ENCODE measurements at regions not wholly inside any gene's neighbourhood (a gene's known extent, or its start where the extent isn't known, plus 50 kb on each side); places are given as distances from the start of the nearest gene placed in this dataset.

DNA sequence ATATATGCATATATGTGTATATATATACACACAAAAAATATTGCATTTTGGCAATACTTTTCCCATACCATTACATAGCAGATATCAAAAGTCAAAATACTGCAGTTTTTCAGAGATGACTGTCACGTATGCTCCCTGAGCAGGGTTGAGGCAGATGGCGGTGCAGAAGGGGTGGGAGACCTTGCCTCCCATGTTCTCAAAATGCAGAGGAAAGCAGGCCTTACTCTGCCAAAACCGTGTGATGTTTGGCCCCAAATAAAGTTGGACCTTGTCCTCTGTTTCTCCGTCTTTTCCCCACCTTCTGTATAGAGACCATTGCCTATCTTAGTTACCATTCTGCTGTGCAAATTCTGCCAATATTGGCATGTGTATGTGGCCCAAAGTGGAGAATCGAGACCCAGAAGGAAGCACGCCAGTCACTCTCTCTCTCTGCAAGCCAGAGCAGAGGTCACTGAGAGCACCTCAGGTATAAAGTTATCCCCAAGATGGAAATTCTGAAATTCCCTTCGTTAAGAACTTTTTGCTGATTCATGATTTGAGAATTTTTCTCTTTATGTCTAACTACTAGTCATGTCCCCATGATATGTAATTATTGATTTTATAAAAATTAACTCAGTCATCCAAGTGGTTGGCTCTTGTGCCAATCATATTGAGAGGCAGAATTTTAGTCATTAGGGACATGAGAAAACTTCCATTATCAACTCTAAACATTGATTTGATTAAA, 898.8 kb downstream of the EPHA4 start:
- no peak for DNase-seq

GRCh38 chr2:220674033-220674432, 898.1 kb downstream of the EPHA4 start:
- DNase-seq = no peak

DNA sequence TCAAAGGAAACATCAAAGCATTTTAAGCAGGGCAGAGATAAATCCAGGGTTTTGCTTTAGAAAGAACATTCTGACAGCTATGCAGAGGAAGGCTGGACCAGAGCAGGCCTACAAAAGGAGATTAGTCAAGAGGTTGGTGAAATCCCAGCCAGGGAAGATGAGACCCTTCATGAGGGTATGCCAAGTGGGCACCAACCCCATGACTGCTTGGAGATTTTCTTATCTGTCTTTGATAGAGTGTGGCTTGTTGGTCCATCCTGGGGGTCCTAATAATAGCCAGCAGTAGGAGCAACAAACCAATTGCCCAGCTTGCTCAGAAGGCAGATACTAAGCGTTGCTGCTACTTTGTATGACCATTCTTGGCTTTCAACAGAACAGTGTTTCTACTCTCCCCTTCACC, 895.4 kb downstream of the EPHA4 start:
- DNase-seq = no peak

DNA sequence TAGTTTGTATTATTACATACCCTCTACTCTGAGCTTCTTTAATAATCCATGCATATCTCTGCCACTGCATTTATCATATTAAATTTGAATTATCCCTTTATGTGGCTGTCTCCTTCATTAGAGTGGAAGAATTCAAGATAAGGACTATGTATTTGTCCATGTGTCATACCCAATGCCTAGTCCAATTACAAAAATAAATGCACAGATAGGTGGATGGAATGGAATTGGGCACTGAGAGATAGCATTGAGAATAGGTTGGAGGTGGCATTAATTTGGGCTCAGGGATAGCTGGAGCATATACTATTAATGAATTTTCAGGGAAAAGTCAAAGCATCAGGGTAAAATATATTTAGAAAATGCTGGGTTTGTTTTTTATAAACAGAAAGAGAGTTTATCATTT, 893.2 kb downstream of the EPHA4 start:
- no peak for DNase-seq

DNA sequence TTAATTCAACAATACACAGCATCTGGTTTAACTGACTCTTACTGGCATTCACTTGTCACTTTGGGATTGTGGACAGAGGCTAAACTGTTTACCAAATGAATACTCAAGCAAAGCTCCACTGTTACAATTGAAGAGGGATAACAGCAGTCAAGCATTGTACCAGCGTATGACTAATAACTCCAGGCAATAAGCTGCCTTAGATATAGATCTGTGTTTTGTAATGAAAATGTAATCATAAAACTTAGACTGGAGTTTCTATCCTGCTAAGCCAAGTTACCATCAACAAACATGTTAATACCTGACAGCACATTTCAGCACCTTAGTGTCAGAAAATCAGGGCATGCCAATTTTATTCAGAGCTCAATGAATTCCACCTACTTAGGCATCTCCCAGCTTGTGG, 889.5 kb downstream of the EPHA4 start:
- DNase-seq = no peak

- DNase-seq = no peak
Measured at GRCh38 chr2:220684099-220684498, 888.0 kb downstream of the EPHA4 start.

DNA sequence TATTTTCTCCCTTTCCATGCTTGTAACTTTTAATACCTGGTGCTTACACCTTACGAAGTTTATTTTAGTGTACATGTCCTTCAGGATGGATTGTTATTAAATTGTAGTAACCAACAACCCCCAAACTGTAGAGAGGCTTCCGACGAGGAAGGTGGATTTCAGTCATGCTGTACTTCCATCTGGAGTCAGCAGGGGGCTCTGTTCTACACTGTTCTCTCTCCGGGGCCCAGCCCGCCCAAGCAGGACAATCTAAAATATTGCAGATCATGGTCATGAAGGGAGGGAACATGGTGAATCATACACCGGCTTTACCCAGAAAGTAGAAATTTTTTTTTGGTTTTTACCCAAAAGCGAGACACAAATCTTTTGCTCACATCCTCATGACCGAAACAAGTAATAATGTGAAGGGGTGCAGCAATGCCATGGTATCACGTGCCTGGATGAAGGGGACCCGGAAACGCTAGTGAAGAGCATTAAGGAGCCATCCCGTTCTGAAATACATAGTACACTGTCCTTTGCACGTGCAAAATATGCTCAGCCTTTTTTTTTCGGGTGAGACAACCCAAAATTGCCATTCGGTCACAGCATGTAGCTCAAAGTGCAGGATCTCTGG, 884.8 kb downstream of the EPHA4 start:
- no peak for DNase-seq

DNA sequence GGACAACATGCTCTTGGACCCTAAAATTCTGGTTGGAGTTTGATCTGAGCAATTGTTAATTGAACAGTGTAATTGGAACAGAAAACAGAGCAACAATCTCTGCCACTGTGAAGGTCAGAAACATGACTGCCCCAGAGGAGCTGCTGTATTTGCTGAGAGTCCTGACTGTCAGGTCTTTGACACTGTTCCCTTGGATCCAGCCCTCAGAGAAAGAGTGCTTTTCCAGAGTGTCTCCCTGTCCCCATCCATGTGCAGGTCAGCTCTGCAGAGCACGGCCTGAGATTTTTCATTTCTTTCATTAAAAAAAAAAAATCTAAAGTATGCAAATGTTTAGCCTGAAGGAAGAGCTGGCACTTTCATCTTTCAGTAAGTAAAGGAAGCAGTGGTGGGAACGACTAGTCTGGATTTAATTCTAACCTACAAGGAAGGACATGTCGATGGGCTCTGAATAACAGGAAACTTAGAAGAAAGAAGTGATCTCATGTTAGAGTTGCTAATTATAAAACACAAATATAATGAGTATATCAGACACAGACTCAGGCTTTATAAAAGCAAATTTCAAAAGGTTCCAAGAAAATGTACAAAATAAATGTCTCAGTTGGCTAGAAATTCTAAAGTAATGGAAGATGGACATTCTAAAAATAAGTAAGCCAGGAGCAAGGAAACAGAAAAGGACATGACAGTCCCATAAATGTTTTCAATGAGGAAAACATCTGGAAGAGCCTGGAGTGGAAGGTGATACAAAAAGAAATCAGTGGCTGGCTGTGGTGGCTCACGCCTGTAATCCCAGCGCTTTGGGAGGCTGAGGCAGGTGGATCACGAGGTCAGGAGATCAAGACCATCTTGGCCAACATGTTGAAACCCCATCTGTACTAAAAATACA, 876.5 kb downstream of the EPHA4 start:
- no peak for DNase-seq

DNA sequence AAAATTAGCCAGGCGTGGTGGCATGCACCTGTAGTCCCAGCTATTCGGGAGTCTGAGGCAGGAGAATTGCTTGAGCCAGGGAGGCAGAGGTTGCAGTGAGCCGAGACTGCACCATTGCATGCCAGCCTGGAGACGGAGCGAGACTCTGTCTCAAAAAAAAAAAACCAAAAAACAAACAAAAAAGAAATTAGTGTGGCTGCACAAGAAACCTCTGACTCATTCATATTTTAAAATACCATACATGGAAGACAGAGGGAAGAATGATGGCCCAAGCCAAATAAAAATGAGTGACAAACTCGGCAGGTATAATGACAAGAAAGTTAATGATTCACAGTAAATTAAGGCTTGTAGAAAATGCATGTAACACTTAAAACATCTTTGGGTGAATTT, 875.8 kb downstream of the EPHA4 start:
- no peak for DNase-seq

DNA sequence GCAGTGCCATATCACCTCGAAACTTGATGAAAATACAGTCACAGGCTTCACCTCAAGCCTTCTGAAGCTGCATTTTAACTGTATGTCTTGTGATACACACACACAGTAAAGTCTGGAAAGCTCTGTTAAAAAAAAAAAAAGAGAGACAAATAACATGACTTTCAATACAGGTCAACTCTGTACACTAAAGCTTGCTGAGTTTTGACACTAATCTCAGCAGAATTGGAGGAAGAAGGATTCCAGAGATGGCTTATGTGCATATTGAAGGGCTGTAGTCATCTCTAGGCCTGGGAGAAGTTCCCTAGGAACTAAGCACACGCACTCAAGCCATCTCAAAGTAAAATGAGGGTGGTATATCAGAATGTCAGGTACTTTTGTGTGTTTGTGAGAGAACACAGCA, 875.1 kb downstream of the EPHA4 start:
- DNase-seq = no peak

GRCh38 chr2:220701115-220701514, 871.0 kb downstream of the EPHA4 start:
- DNase-seq = no peak

DNA sequence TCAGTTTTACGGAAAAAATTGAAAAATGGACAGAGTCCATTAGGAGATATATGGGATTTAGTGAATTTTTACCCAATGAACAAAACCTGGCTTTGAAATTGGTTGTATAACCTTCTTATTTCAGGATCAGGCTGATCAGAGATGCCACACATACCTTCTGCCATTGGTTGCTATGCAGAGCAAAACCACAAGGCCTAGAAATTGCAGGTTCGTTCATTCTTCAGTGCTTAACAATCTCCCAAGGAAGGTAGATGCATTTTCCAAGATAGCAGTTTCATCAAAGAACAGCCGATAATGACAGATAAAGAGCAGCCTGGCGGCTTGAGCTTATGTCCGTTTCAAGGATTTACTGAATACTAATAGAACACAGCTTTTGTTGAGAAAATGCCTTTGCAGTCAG, 868.8 kb downstream of the EPHA4 start:
- DNase-seq = no peak

- DNase-seq = no peak
Measured at GRCh38 chr2:220704081-220704480, 868.0 kb downstream of the EPHA4 start.

DNA sequence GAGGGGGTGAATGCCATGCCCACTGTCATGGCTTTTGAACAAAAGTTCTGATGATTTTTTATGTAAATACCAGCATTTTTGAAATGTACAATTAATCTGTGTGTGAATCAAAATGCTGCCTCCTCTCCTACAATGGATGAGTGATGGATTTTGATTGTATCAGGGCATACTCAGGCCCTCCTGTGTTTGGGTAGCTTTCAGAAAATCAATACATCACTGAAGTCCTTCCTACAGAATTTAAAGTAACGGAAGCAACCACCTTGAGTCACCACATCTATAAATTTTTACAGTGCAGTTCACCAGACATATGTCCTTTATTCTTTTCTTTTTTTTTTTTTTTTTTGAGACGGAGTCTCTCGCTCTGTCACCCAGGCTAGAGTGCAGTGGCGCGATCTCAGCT, 867.3 kb downstream of the EPHA4 start:
- no peak for DNase-seq

- no peak for DNase-seq
Measured at GRCh38 chr2:220705678-220706077, 866.4 kb downstream of the EPHA4 start.

- DNase-seq = no peak
Measured at GRCh38 chr2:220707261-220707660, 864.8 kb downstream of the EPHA4 start.

DNA sequence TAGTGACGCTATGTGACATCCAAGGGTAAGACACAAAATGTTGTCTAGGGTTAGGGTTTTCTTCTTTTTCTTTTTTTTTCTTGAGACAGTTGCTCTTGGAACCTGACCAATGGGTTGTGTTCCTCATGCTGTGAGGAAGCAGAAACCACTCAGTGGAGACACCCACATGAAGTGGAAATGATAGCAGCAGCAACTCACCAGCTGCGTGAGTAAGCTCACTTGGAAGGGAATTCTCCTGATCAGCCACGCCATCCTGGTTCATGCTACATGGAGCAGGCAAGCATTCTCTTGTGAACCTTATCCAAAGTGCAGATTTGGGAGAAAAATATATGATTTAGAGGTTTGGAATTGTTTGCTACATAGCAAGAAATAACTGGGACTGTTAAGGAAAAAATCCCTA, 863.7 kb downstream of the EPHA4 start:
- DNase-seq = no peak

DNA sequence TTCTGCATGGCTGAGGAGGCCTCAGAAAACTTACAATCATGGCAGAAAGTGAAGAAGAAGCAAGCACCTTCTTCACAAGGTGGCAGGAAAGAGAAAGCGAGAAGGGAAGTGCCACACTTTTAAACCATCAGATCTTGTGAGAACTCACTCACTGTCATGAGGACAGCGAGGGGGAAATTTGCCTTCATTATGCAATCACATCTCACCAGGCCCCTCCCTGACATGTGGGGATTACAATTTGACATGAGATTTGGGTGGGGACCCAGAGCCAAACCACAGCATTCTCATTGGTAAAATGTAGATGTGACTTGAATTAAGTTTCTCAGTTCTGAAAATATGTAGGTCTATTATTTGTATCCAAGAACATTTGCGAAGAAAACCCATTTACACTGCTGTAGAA, 854.8 kb downstream of the EPHA4 start:
- no peak for DNase-seq

DNA sequence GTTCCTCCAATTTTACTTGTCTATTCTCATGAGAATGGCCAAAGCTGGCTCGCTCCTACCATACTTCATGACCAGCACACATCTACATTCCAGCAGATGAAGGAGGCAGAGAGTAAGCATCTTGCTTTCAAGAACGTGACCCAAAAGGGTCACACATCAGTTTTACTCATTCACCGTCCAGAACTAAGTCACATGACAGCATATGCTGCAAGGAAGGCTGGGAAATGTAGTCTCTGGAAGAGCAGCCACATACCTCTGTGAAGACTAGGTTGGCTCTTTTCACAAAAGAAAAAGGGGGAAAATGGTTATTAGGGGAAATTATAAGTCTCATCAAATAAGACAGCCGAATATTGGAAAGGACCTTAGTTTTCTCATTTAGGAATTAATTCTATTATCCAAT, 835.3 kb downstream of the EPHA4 start:
- DNase-seq = no peak

DNA sequence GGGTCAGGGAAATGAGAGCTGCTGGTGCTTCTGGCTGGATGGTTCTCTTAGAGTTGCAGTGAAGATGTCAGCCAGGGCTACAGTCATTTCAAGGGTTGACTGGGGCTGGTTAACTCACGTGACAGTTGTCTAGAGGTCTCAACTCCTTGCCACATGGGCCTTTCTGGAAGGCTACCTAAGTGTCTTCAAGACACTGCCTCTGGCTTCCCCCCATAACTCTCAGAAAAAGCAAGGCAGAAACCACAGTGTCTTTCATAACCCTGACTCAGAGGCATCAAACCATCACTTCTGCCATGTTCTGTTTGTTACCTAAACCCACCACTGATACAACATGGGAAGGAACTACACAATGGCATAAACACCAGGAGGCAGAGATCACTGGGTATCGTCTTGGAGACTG, 828.9 kb downstream of the EPHA4 start:
- no peak for DNase-seq

DNA sequence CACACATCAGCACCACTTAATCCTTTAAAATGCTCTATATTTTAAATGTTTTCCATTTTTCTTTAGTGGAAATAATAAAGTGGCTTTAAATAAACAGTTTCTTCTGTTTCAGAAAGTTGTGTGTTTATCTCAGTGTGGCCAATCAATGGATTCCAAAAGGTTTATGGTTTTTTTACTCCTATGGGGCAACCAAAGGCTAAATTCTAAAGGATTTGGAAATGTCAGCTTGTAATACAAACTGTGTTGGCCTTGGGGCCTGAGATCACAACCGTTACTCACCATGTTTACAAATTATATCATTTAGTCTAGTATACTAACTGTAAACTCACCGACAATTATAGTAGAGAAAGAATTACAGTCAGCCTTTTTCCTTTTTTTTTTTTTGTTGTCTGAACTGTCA, 827.2 kb downstream of the EPHA4 start:
- no peak for DNase-seq

DNA sequence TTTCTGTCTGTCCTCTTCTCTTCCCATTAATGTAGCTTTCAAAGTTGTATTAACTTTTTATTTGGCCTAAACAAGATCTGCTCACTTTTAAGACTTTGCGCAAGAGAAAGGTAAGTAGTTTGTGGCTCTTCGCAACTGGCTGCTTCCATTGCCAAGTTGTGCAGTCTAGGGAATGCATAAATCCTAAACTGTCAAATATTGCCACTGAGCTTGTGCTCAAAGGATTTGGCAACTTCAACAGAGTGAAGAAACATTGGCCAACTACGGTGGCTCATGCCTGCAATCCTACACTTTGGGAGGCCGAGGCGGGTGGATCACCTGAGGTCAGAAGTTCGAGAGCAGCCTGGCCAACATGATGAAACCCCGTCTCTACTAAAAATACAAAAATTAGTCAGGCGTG, 826.4 kb downstream of the EPHA4 start:
- DNase-seq = no peak

GRCh38 chr2:220747736-220748135, 824.4 kb downstream of the EPHA4 start:
- DNase-seq = no peak

GRCh38 chr2:220748875-220749479, 823.1 kb downstream of the EPHA4 start:
- DNase-seq = no peak

Measured in NCI-H146 (cell line).